Prostate gland (tissue), 2 donors: ENCODE measurements at regions not wholly inside any gene's neighbourhood (a gene's known extent, or its start where the extent isn't known, plus 50 kb on each side); places are given as distances from the start of the nearest gene placed in this dataset.

Experiments used
- POLR2A ChIP-seq: fragments of 450-650 bp; IDR thresholded peaks from one replicate; pipeline ENCODE4 v1.6.1; 2016; ENCODE audit warnings: antibody characterized with exemption, mild to moderate bottlenecking
- TF ChIP-seq, protein P1 (sequence below), 4 experiments: fragments of 200-600 bp in 2 of 4; fragments of 450-650 bp in 2 of 4; sonication (generic) in 2 of 4; IDR thresholded peaks; 1 replicate in 3 of 4; 2 replicates in 1 of 4; pipeline ENCODE4 v1.5.1; 2016 to 2019; ENCODE audit warnings: antibody characterized with exemption in 4 of 4, mild to moderate bottlenecking in 2 of 4, moderate library complexity in 2 of 4

DNA sequence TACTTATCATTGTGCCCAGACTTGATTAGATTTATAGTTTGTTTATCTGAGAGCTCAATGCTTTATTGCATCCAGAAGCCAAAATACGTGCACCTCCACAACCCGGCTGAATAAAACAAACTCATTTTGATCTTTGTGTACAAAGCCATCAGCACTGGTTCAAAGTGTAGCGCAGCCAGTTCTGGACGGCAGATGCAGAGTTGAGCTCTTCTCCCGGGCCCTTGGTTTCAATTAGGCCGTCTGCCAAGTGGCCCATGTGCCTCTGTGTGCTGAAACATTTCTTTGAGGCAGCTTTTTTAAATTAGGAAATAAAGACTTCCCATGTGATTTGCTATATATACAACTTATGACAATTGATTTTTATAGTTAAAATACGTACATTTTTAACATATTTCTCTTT is 96.2 kb upstream of the RSPO3 start:
- TF ChIP-seq, protein P1, sequence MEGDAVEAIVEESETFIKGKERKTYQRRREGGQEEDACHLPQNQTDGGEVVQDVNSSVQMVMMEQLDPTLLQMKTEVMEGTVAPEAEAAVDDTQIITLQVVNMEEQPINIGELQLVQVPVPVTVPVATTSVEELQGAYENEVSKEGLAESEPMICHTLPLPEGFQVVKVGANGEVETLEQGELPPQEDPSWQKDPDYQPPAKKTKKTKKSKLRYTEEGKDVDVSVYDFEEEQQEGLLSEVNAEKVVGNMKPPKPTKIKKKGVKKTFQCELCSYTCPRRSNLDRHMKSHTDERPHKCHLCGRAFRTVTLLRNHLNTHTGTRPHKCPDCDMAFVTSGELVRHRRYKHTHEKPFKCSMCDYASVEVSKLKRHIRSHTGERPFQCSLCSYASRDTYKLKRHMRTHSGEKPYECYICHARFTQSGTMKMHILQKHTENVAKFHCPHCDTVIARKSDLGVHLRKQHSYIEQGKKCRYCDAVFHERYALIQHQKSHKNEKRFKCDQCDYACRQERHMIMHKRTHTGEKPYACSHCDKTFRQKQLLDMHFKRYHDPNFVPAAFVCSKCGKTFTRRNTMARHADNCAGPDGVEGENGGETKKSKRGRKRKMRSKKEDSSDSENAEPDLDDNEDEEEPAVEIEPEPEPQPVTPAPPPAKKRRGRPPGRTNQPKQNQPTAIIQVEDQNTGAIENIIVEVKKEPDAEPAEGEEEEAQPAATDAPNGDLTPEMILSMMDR (IDR thresholded peaks at IDR 0.05) = no peak
- TF ChIP-seq POLR2A = no peak
